GM12878 (cell line): ENCODE measurements at regions not wholly inside any gene's neighbourhood (a gene's known extent, or its start where the extent isn't known, plus 50 kb on each side); places are given as distances from the start of the nearest gene placed in this dataset.

Source experiments
- CHD2 ChIP-seq: IDR thresholded peaks from 2 replicates; pipeline ENCODE4 v1.6.1; 2011; ENCODE audit warnings: low read depth, low read length, improper control_type of control experiment, borderline replicate concordance
- CTCF ChIP-seq, 3 experiments: IDR thresholded peaks in 2 of 3; conservative IDR thresholded peaks in 1 of 3; 2 replicates each; pipeline ENCODE4 v1.5.1; 2011; ENCODE audit warnings: low read depth in 3 of 3, low read length in 3 of 3, mild to moderate bottlenecking in 3 of 3, control low read depth in 2 of 3, moderate library complexity in 2 of 3, inconsistent platforms in 1 of 3, mixed read lengths in 1 of 3; ENCODE audit not compliant: control insufficient read depth in 2 of 3, insufficient read depth in 1 of 3; ENCODE audit errors: extremely low read depth in 1 of 3
- ETV6 ChIP-seq, 2 experiments: fragments of 450-650 bp in 1 of 2; IDR thresholded peaks in 1 of 2; conservative IDR thresholded peaks in 1 of 2; 2 replicates each; pipeline ENCODE4 v1.6.1; 2014; ENCODE audit warnings: antibody characterized with exemption in 1 of 2, borderline replicate concordance in 1 of 2, low read depth in 1 of 2, mild to moderate bottlenecking in 1 of 2, moderate library complexity in 1 of 2
- JUNB ChIP-seq: IDR thresholded peaks from 2 replicates; pipeline ENCODE4 v1.6.1; 2016; ENCODE audit warnings: antibody characterized with exemption, mild to moderate bottlenecking
- LARP7 ChIP-seq: fragments of 450-650 bp; IDR thresholded peaks from 2 replicates; pipeline ENCODE4 v1.6.1; 2017; ENCODE audit warnings: mild to moderate bottlenecking
- NBN ChIP-seq: fragments of 450-650 bp; IDR thresholded peaks from 2 replicates; pipeline ENCODE4 v1.6.1; 2016
- POLR2A ChIP-seq: IDR thresholded peaks from 2 replicates; pipeline ENCODE4 v1.6.1; 2011; ENCODE audit warnings: low read depth, mild to moderate bottlenecking, low read length
- SIN3A ChIP-seq: IDR thresholded peaks from 2 replicates; pipeline ENCODE4 v1.6.1; 2012; ENCODE audit warnings: low read depth, low read length, improper control_type of control experiment
- TAF1 ChIP-seq: IDR thresholded peaks from 2 replicates; pipeline ENCODE4 v1.6.1; 2011; ENCODE audit warnings: mild to moderate bottlenecking, low read depth, low read length, borderline replicate concordance
- TCF12 ChIP-seq: IDR thresholded peaks from 2 replicates; pipeline ENCODE4 v1.6.1; 2011; ENCODE audit warnings: low read depth, mild to moderate bottlenecking, low read length
- ZNF274 ChIP-seq: IDR thresholded peaks from one replicate; pipeline ENCODE4 v1.8.0; 2011; ENCODE audit not compliant: insufficient read length, insufficient read depth

GRCh38 chr5:6950250-6950649 is 237.0 kb downstream of the TENT4A start:
- TF ChIP-seq CTCF (IDR thresholded peaks at IDR 0.05 in 2 of 3, conservative IDR thresholded peaks at IDR 0.05 in 1 of 3; ENCODE audit: control insufficient read depth in 2 of 3, extremely low read depth in 1 of 3, insufficient read depth in 1 of 3, low read depth in 3 of 3, low read length in 3 of 3), result no peak
- no peak for TF ChIP-seq CHD2
- no peak for TF ChIP-seq TCF12
- no peak for TF ChIP-seq SIN3A
- TF ChIP-seq NBN, result no peak
- no peak for TF ChIP-seq ZNF274
- TF ChIP-seq TAF1, result no peak
- TF ChIP-seq JUNB, result no peak
- TF ChIP-seq ETV6 (conservative IDR thresholded peaks at IDR 0.05 in 1 of 2, IDR thresholded peaks at IDR 0.05 in 1 of 2; ENCODE audit: borderline replicate concordance in 1 of 2, low read depth in 1 of 2), result no peak
- TF ChIP-seq LARP7, result no peak
- no peak for TF ChIP-seq POLR2A
